Skeletal muscle tissue (tissue), 3 donors: ENCODE measurements at regions not wholly inside any gene's neighbourhood (a gene's known extent, or its start where the extent isn't known, plus 50 kb on each side); places are given as distances from the start of the nearest gene placed in this dataset.

Experiments
- H3K27ac ChIP-seq: one replicate; pipeline ENCODE4 v1.7.0; 2013; ENCODE audit warnings: mild to moderate bottlenecking, low read depth, low read length, inconsistent platforms
- H3K27me3 ChIP-seq, 3 donors: one replicate each; pipeline ENCODE4 v1.7.0; 2013; ENCODE audit warnings: low read length in 3 of 3; ENCODE audit not compliant: control insufficient read depth in 3 of 3, insufficient read depth in 3 of 3
- H3K36me3 ChIP-seq, 3 donors: one replicate each; pipeline ENCODE4 v1.7.0; 2013; ENCODE audit warnings: low read length in 3 of 3; ENCODE audit not compliant: control insufficient read depth in 3 of 3, insufficient read depth in 3 of 3
- H3K4me1 ChIP-seq, 3 donors: one replicate each; pipeline ENCODE4 v1.7.0; 2013; ENCODE audit warnings: low read length in 3 of 3, mild to moderate bottlenecking in 3 of 3; ENCODE audit not compliant: control insufficient read depth in 3 of 3, insufficient read depth in 3 of 3
- H3K4me3 ChIP-seq, 3 donors: one replicate each; pipeline ENCODE4 v1.7.0; 2013; ENCODE audit warnings: low read length in 3 of 3
- H3K9ac ChIP-seq, 3 donors: one replicate each; pipeline ENCODE4 v1.7.0; 2013; ENCODE audit warnings: low read length in 3 of 3, mild to moderate bottlenecking in 3 of 3, moderate library complexity in 2 of 3, low read depth in 1 of 3
- H3K9me3 ChIP-seq, 3 donors: one replicate each; pipeline ENCODE4 v1.7.0; 2013; ENCODE audit warnings: low read length in 3 of 3; ENCODE audit not compliant: control insufficient read depth in 3 of 3
- donor health status: Osteomylitis.

DNA sequence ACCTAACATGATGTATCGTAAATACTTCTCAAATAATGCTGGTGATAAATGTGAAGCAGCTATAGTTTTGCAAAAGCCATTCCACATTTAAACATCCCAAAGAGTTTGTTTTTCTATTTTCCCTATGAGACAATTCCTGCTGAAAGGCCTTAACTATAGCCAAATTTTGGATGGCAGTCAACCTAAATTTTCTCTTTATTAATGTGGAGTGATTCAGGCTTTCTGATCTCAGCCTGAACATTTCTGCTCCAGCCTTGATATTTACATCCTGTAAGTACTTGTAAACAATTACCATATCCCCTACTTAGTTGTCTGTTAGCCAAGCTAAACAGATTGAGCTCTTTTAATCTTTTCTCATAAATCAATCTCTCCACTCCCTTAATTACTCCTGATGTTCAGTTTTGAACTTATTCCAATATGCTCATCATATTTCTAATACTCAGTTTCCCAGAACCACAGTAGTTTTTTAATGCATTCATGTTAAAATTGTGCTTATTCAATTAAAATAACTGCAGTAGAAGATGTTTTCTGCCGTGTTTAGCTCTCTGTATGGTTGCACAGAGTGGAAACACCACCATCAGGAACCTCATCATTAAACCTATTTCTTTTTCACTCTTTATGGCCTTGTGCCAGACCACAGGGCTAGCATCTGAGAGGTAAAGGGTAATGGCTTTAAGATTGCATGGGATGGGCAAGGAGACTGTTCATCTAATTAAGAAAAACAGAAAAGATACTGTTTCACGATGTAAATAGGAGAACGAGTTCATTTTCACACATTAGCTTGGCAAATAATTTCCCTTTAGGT, 1235.2 kb upstream of the SLC10A2 start:
- H3K36me3 ChIP-seq = no peaks in the 10 kb centered on the region
- no peaks in the 10 kb centered on the region for H3K9me3 ChIP-seq
- no peak overlapping the region for H3K27ac ChIP-seq
- H3K4me1 ChIP-seq = no peaks in the 10 kb centered on the region
- H3K9ac ChIP-seq = no peak overlapping the region
- H3K4me3 ChIP-seq = no peak overlapping the region
- no peaks in the 10 kb centered on the region for H3K27me3 ChIP-seq

DNA sequence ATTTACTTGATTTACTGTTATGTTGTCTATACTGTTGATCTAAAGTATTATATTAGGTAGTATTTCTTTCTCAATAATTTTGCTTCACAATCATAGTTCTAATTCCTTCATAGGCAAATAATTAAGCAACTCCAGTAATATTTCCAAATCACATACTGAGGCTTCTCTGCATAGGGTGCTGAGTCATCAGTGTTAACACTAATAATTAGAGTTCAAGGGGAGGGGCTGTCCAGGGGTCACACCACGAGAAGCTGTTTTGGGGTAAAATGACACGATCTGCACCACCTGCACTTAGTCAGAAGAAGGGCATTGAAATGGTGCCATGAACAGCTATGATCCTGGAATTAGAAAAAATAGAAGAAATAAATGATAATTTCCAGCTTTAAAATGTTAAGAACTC, 1230.9 kb upstream of the SLC10A2 start:
- H3K27me3 ChIP-seq = no peaks in the 10 kb centered on the region
- H3K4me1 ChIP-seq = no peaks in the 10 kb centered on the region
- H3K4me3 ChIP-seq = no peak overlapping the region
- H3K9me3 ChIP-seq = no peaks in the 10 kb centered on the region
- no peaks in the 10 kb centered on the region for H3K36me3 ChIP-seq
- H3K9ac ChIP-seq = no peak overlapping the region
- no peak overlapping the region for H3K27ac ChIP-seq

DNA sequence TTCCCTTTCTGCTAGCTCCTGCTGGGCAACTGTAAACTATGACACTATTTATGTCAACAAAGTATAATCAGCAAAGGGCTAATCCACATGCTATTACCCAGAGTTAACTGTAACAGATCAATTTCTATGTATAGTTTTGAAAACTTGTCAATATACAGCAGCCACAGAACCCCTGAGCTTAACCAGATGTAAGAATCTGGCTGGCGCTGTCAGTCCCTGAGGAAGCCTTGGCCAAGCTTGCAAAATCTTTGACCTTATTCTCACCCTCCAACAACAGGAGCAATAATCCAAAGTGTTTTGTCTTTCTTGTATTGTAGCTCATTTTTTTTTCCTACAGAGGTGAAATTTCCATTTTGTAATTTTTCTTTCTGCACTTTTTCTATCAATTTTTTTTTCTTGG, 1230.1 kb upstream of the SLC10A2 start:
- no peak overlapping the region for H3K4me3 ChIP-seq
- no peaks in the 10 kb centered on the region for H3K9me3 ChIP-seq
- H3K4me1 ChIP-seq = no peaks in the 10 kb centered on the region
- no peak overlapping the region for H3K9ac ChIP-seq
- no peaks in the 10 kb centered on the region for H3K36me3 ChIP-seq
- H3K27me3 ChIP-seq = no peaks in the 10 kb centered on the region
- no peak overlapping the region for H3K27ac ChIP-seq

DNA sequence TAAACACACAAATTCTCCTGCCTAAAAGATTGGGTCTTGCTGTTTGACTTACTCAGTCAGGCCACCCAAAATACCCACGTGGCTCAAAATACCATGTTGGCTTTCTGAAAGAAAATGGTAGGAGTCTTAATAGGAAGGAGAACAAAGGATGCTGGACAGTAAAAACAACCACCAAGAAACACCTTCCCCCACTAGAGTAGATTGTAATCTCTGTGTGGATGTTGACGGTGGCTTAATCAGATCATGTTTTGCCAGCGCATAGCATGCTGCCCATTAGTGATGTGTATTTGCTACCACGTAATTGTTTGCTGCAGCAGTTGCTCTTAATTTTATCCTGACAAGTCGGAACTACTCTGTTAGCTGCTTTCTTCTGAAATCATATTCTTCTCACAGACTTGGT, 1229.3 kb upstream of the SLC10A2 start:
- no peak overlapping the region for H3K9ac ChIP-seq
- H3K9me3 ChIP-seq = no peaks in the 10 kb centered on the region
- H3K27ac ChIP-seq = no peak overlapping the region
- no peaks in the 10 kb centered on the region for H3K4me1 ChIP-seq
- no peaks in the 10 kb centered on the region for H3K36me3 ChIP-seq
- H3K27me3 ChIP-seq = no peaks in the 10 kb centered on the region
- H3K4me3 ChIP-seq = no peak overlapping the region

DNA sequence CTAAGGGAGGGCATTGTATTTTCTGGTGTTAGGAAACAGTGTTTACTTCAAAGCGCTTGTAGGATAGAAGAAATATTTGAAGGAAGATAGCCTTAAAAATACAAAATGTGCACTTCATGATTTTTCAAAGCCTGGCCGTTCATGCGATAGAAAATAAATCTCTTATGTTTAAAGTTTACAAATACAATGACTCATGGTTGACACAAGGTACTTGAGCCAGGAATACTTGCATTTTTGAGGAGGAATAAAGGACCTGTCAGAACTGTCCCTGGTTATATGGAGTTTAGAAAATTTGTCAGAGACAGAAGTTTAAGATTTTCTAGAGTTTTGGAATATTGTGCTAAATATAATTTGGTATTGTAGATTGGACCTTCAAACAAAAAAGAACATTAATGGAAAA, 1223.2 kb upstream of the SLC10A2 start:
- H3K27me3 ChIP-seq = no peaks in the 10 kb centered on the region
- H3K36me3 ChIP-seq = no peaks in the 10 kb centered on the region
- no peak overlapping the region for H3K9ac ChIP-seq
- no peaks in the 10 kb centered on the region for H3K4me1 ChIP-seq
- H3K4me3 ChIP-seq = no peak overlapping the region
- H3K9me3 ChIP-seq = no peaks in the 10 kb centered on the region
- H3K27ac ChIP-seq = no peak overlapping the region

DNA sequence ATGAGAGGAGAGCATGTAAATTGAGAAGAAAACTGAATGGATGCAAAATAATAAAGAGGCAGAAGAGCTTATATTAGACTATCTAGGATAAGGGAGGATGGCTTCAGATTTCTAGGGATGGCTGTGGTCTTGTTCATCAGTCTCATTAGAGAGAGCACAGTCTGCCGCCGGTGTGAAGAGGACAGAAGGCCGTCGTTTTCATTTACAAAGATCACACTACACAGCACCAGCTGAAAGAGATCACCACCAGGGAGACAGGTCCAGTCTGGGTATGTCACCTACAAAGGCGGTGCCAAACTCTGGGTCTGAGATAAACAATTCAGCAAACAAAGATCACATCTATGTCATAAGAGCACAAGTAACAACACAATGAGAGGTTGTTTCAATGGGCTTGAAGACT, 1222.3 kb upstream of the SLC10A2 start:
- Histone ChIP-seq H3K27ac (no peak overlapping the region), H3K9me3 (no peaks in the 10 kb centered on the region), H3K9ac (no peak overlapping the region), H3K4me1 (no peaks in the 10 kb centered on the region), H3K4me3 (no peak overlapping the region), H3K36me3 (no peaks in the 10 kb centered on the region), H3K27me3 (no peaks in the 10 kb centered on the region)

DNA sequence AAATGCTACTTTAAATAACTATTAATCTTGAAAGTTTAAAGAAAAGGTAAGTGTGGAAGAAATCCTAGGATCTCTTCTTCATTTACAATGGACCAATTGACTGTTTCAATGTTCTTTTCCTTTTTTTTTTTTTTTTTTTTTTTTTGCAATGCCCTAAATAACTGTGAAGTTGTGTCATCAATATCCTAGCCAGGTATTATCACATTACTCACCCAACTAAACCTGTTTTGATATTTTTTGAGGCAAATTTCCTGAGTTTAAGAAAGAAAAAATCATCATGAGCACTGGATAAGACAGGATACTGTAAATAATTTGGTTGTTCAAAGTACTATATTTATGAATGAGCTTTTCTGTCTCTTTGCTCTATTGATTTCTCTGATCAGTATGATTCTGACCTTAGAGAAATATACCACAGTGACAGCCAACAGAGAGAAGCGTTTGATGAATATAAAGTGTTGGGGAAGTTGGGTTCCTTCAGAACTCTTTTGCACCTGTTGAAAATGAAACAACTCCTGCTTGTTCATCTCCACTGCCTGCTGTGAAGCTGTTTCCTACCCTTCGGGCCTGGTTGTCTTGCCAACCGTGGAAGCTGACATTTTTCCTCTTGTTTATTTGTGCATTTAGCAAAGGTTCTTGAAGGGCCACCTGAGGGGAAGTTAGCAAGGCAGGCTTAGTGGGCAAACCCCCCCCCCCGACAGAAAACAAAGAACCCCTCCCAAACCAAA, 1220.5 kb upstream of the SLC10A2 start:
- no peak overlapping the region for H3K27ac ChIP-seq
- no peaks in the 10 kb centered on the region for H3K4me1 ChIP-seq
- H3K9me3 ChIP-seq = no peaks in the 10 kb centered on the region
- H3K36me3 ChIP-seq = no peaks in the 10 kb centered on the region
- no peak overlapping the region for H3K4me3 ChIP-seq
- H3K9ac ChIP-seq = no peak overlapping the region
- H3K27me3 ChIP-seq = no peaks in the 10 kb centered on the region

DNA sequence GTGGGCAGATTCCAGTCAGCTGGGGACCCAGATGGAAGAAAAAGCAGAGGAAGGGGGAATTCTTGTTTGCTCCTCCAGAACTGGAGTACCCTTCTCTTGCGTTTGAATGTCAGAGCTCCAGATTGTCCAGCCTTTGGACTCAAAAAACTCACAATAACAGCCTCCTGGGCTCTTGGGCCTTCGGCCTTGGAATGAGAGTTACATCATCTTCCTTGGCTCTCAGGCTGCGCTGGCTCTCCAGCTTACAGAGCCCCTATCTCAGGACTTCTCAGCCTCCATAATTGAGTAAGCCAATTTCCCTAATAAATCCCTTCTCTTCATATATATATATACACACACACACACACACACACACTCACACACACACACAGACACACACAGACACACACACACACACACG, 1215.7 kb upstream of the SLC10A2 start:
- Histone ChIP-seq H3K9ac (no peak overlapping the region), H3K4me3 (no peak overlapping the region), H3K9me3 (no peaks in the 10 kb centered on the region), H3K36me3 (no peaks in the 10 kb centered on the region), H3K27me3 (no peaks in the 10 kb centered on the region), H3K27ac (no peak overlapping the region), H3K4me1 (no peaks in the 10 kb centered on the region)

DNA sequence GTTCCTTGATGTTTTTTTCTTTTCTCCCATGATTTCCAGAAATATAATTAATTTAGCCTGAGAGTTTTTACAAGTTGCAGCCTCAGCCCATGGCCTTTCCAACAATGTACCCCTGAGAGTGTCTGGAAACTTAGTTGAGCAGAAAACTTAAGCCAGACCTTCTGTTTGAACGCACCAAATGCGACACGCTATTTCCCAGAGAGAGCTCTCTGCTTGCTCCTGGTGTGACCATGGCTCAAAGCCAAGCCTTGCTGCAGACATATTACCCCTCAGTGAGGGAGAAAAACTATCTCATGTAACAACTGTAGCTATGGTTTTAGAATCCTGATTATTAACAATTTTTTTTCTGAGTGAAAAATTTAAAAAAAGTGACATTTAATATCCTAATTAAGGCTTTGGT, 1204.5 kb upstream of the SLC10A2 start:
- no peaks in the 10 kb centered on the region for H3K36me3 ChIP-seq

DNA sequence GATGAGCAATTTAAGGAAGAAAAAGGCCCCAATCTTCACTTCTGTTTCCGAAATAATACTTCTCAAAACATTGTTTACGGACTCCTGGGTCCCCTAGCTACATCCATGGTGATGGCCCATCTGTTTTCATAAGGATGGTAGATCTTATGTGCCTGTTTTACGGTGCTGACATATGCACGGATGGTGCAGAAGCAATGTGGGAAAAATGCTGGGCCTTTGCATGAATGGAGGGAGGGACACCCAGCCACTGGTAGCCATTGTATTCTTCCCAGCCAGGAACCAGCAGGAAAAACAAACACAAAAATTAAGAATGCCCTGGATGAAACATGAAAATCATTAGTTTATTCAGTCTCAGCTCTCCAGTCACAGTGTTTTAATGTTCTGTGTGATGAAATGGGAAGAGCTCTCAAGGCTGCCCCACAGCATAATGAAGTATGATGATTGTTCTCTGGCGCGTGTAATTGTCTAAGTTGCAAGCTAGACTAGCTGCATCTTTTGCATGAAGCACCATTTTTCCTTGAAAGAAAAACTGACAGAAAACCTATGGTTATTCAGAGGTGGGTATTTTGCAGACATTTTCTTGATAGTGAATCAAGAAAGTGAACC, 1201.1 kb upstream of the SLC10A2 start:
- no peaks in the 10 kb centered on the region for H3K4me1 ChIP-seq
- no peak overlapping the region for H3K9ac ChIP-seq
- no peak overlapping the region for H3K27ac ChIP-seq
- H3K27me3 ChIP-seq = no peaks in the 10 kb centered on the region
- H3K36me3 ChIP-seq = no peaks in the 10 kb centered on the region
- H3K9me3 ChIP-seq = no peaks in the 10 kb centered on the region
- no peak overlapping the region for H3K4me3 ChIP-seq

More for the DNA sequence above, 1204.5 kb upstream of the SLC10A2 start:
- Histone ChIP-seq H3K9me3 (no peaks in the 10 kb centered on the region), H3K4me1 (no peaks in the 10 kb centered on the region), H3K27ac (no peak overlapping the region), H3K9ac (no peak overlapping the region), H3K4me3 (no peak overlapping the region), H3K27me3 (no peaks in the 10 kb centered on the region)
